Inferior parietal cortex (tissue), 1 donor: ENCODE measurements at regions not wholly inside any gene's neighbourhood (a gene's known extent, or its start where the extent isn't known, plus 50 kb on each side); places are given as distances from the start of the nearest gene placed in this dataset.

Experiments used
- DNase-seq: peaks from one replicate; pipeline ENCODE4 v3.0.0-alpha.2; 2016; ENCODE audit errors: extremely low spot score

DNA sequence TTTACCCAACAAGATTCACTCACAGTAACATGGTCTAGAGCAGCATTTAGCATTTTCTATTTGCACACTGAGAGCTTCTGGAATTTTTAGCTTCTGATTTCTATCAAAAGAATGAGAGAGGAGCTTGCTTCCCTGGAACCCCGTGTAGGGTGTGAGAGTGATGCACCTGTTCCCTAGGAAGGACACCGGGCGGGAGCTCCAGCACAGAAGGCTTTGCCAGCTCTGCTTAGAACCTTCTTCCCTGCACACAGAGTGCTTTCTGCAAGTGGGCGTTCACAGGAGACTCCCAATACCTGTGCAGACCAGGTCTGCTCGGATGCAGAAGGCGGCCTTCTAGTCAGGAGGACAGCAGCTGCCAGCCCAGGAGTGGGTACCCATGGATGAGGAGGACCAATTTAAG, 217.3 kb downstream of the TBXT start:
- DNase-seq = peak; percentile 20

DNA sequence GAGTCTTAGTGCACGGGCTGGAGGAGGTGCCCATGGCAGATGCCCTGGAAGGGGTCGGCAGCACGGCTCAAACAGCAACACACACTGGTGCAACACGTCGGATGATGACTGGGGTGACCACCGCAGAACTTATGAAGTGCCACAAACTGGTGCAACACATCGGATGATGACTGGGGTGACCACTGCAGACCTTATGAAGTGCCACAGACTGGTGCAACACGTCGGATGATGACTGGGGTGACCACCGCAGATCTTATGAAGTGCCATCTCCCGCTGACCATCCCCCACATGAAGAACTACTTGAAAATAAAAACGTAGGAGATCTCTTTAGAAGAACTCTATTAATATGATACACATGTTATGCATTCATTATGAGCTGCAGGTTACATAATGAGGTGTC, 218.3 kb downstream of the TBXT start:
- no peak for DNase-seq

DNA sequence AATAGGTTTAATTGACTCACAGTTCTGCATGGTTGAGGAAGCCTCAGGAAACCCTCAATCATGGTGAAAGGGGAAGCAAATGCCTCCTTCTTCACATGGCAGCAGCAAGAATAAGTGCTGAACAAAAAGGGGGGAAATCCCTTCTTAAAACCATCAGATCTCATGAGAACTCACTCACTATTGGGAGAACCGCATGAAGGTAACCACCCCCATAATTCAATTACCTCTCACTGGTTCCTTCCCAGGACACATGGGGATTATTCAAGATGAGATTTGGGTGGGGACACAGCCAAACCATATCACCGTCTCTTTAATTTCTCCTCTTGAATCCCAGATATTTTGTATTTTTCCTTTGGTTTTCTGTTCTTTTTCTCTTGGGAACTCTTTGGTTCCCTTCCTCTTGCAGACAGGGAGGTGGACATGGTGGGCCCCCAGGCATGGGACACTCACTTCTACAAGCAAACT, 223.6 kb downstream of the TBXT start:
- no peak for DNase-seq

DNA sequence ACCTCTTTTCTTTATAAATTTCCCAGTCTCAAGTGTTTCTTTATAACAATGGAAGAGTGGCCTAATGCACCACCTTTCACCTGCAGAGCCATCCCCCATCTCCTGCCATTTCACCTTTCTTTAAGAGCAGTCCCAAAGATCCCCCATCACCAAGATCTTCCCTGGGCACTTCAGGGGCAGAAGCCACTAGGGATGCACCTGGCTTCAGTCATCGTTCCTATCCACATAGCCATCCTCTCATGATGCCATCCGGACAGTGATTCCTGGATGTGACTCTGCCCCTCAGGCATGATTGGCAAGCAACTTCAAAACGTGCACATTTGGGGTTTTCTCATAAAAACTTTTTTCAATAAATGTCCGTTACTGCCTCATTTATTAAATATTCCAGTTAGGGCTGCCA, 225.9 kb downstream of the TBXT start:
- DNase-seq = no peak

DNA sequence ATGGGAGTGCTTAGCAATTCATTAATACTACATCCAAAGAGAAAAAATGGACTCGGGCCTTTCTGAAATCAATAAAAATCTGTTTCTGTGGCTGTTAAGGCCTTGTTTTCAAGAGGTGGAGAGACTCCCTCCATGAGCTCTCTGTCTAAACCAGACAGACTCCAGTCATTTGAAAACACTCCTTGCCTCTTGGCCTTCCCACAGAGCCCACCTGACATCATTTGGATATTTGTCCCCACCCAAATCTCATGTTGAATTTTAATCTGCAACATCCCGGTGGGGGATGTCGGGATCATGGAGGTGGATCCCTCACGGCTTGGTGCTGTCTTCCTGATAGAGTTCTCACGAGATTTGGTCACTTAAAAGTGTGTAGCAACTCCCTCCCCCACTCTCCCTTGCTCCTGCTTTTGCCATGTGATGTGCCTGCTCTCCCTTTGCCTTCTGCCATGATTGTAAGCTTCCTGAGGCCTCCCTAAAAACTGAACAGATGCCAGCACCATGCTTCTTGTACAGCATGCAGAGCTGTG, 226.3 kb downstream of the TBXT start:
- DNase-seq = no peak

DNA sequence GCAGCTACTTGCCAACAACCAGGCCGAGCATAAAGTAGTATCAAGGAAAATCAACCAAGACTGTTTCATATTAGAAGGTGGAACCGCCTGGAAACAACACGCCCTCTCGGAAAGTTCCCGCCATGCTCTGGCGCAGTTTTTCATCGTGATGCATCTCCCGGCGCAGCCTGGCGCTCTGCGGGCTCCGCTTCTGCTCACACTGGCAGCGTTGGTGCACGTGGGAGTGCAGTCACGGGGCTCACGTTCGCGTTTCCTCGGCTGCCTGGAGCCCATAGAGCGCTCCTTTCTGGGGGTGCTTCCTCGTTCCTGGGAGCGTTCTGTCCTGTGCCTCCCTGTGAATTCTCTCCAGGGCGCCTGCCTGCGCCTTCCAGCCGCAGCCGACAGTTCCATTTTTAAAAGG, 227.3 kb downstream of the TBXT start:
- DNase-seq = no peak

DNA sequence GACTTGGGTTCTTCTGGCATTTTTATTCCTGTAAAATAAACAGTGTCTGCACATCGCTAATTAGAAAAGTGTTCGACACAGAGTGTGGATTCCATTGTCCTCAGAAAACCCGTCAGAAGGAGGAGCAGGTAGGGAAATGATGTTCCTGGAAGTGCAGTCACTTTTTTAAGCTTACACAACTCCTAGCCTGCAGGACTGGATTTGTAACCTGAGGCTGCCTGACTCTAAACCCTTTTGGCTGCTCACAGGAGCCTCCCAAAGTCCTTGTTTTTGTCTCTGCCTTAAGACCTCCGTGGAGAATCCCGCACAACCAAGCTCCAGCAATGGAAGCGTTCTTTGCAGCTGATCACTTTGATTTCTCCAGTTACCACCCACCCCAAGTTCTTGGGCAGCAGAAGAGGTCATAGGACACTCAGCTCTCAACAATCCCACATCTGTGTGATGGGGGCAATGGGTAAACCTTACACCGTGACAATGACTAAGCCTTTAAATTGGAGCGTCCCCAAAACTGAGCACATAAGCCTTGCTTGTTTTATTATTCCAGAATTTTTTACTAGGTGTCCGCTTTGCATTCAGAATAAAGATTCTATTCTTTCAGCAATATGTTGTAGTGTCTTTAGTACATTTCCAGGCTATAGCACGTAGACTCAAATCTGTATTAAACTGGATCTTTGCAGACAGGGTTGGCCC, 227.9 kb downstream of the TBXT start:
- no peak for DNase-seq

DNA sequence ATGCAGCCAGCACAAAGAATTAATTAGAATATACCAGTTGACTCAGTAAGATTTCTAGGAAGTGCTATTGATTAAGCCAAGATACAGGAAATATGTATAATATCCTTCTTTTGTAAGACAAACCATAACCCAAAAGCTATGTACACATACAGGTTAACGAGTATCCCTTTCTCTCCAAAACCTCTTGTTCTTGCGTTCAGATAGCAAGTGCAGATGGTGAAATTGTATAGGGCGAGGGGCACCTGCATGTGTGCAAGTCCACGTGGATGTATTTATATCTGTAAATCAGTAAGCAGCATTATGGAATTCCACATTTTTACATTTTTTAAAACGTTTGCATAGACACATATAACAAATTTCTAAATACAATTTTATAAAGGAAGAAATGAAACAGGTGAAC, 228.6 kb downstream of the TBXT start:
- DNase-seq = no peak

DNA sequence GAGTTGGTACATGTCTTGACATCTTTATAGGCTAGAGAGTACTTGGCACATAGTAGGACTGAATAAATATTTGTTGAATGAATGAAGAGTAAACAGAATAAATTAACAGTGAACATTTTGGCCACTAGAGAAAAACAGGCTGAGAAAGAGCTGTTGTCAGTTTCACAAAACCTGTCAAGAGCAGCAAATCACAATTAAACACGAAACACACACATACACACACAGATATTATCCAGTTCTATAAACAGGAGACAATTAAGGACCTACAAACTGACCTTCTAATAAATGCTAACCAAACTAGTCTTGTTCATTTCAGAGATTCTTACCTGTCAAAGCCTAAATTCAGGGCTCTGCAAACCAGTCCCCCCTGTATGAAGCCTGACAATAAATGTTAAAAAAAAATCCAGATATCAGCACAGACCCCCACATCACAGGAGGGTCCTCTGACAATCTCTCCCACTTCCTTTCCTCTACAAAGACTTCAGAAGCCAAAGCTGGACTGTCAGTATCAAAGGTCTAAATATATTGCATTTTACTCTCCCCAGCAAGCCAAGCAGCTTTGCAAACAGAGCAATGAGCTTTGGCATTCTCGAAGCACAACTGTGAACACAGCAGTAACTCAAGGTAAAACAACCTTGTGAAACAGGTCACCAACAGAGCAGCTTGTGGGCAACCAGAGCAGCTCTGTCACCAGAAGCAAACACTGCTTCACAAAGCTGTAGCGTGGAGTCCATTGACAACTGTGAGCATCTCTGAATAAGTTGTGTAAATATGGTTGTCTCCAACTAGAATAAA, 229.9 kb downstream of the TBXT start:
- DNase-seq = no peak

DNA sequence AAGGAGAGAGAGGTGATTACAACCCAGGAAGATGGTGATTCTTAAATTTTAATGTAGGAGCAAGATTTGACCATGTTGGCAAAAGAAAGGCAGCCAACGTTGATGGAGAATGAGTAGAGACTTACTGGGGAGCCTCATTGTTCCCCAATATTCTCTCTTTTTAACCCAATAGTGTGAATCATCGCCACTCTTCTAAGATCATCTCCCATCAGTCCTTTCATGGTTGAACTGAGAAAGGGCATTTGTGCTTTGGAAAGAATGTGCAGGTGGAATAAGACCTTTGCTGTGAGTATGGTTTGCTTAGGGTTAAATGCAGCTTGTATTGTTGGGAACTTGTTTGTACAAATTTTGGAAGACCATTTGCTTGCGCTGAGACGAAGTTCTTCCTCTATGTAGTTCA, 231.0 kb downstream of the TBXT start:
- DNase-seq = no peak

DNA sequence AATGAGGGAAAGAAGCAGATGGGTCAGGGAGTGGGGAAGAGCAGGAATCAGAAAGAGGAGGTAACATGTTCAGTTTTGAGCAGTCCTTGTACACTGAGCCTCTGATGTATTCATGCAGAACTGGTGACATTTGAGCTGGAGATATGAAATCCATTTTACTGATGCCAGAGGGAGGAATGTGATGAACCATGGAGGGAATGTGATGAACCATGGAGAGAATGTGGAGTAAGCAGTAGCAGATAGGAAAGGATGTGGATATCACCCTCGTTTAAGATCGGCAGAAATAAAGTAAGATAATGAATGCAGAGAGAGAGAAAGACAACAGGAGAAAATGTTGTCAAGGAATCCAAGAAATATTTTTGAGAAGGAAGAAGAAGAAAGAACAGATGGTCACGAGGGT, 231.6 kb downstream of the TBXT start:
- DNase-seq = no peak

DNA sequence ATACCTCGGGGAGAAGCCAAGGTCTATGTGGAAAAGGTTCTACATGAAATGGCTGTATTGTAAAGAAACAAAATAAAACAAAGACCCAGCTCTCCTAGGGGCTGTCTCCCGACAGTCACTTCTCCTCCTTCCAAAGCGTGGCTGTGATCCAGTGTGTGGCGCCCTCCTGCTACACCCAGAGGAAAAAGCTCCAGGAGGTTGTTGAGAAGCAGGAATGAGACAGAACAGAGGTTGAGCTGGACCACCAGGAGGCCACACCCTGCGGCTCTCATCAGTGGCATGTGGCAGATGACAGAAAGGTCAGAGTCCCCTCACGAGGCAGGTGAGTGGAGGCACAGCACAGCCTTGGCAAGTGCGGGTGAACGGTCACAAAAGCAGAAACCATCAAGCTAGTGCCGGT, 236.0 kb downstream of the TBXT start:
- DNase-seq = no peak

DNA sequence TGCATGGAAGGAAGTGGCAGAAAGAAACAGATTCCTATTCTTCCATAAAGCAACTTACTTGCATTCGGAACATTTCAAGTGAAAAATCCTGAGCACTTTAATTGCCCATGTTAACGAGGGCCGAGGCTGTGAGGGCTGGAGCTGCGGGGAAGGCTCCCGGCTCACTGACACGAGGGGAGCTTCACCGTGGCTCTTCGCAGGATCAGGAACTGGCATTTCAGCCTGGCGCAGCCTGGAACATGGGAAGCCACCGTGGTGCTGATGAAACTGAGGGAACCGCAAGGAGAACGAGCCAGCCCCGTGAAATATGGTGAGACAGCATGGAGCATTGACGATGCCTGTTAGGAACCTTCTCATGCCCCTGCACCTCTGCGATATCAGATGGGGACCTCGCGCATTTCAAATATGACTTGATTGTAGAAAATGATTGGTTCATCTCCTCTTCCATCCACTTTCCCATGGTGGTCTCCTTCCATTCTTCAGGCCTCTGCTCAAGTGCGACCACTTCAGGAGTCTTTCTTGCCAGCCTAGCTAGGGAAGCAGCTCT, 236.9 kb downstream of the TBXT start:
- DNase-seq = no peak

DNA sequence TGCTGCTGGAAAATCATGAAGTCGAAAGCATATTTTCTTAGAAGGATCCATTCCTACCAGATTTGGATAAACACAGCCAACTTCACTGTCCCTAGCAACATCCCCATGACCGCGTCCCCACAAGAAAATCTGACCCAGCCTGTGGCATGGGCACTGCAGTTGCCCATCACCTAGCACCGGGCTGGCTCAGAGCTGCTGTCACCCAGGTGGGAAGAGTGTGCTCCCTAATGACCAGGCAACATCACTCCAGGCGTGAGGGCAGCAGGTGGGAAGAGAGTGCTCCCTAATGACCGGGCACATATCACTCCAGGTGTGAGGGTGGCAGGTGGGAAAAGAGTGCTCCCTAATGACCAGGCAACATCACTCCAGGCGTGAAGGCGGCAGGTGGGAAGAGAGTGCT, 238.0 kb downstream of the TBXT start:
- no peak for DNase-seq

DNA sequence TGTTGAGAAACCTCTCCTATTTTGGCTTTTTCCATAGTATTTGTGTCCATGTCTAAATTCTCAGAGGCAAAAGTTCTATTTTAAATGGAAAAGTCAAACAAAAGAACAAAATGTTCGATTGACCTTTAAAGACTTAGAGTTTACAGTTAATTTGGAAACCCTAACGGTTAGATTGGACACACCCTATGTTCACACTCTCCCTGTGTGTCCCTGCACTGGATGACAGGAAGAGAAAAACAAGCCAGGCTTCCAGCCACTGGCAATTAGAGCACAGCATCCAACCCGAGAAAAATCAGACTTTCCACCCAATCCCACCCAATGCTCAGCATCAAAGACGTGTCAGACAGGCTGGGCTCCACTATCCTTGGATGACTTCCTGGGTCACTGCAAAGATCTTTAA, 241.3 kb downstream of the TBXT start:
- no peak for DNase-seq

DNA sequence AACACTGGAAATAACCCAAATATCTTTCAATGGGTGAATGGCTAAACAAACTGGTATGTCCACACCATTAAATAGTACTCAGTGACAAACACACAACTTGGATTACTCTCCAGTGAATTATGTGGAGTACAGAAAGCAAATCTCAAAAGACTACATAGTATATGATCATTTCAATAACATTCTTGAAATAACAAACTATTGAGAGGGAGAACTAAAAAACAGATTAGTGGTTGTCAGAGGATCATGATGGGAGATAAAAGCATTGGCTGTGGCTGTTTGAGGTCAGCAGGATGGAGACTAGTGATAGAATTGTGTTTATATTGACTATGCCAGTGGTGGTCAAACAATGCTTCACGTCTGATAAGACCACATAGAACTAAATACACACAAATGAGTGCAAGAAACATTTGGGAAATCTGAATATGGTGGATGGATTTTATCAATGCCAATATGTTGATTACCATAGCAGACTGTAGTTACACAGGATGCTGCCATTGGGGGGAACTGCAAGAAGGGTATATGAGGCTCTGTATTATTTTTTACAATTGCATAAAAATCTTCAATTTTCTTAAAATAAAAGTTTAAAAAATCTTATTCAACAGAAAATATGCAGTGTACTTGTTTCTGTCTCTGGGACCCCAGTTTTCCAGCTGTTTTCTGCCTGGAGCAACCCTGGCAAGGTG, 242.0 kb downstream of the TBXT start:
- DNase-seq = no peak

DNA sequence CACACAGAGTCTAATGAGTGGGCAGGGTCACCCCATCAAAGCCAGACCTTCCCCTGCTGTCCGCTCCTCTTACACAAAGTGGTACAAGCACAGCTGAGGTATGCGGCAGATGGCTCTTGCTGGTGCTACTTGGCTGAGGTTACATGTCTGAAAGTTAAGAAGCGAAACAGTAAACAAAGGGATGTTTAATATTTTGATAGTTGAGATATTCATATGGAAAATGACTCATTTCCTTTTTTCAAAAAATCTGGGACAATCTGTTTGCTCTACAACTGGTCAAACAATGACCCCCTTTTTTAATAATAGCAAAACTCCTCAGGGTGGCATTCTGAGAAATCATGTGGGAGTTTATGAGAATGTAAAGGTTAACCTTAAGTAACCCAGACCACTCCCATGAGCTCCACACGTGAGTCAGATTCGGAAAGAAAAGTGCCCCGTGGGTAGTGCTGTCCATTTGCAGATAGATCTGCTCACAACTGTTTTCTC, 245.3 kb downstream of the TBXT start:
- DNase-seq = no peak

DNA sequence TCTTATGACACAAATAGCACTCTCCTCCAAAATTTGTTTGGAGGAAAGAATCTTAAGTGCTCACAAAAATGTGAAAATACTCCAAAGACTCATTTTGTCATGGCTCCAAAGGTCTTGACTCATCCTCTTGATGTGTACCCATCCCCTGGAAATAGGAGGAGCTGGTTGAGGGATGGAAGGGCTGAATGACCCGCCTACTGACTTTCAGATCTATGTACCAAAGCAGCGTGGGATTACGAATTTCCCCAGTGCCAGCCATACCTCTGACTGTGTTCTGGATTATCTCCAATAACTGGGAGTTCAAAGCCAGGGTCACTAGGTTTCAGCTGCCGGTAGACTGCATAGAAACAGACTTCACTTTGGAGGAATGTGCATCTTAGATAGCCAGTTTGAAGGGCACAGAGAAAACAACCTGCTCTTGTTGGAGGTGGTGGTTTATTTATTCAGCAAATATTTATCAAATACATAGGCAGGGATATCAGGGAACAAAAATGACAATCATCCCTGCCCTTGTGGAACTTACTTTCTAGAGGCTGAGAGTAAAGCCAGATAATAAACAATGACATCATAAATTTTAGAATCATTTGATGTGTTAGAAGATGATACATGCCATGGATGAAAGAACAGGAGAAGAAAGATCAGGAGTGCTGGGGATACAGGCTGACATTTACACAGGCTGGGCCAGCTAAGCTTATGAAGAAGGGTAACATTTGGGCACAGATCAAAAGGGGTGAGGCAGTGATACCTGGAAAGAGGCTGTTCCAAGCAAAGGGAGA, 246.6 kb downstream of the TBXT start:
- no peak for DNase-seq

DNA sequence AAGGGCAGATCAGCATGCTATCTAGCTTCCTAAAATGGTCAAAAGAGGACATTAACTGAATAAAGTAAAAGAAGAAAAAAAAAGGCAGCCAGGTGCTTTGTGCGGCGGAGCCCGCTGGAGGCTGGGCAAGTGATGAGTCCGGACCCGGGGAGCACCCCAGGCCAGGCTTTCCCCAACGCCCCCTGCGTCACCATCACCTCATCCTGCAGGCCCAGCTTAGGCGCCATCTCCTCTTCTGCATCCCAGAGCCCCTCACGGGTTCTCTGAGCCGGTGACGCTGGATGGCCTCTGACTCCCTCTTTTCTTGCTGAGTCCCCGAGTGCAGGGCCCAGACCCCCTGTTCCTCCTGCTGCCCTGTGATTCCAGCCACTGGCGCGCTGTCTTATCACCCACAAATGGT, 250.1 kb downstream of the TBXT start:
- DNase-seq = no peak

DNA sequence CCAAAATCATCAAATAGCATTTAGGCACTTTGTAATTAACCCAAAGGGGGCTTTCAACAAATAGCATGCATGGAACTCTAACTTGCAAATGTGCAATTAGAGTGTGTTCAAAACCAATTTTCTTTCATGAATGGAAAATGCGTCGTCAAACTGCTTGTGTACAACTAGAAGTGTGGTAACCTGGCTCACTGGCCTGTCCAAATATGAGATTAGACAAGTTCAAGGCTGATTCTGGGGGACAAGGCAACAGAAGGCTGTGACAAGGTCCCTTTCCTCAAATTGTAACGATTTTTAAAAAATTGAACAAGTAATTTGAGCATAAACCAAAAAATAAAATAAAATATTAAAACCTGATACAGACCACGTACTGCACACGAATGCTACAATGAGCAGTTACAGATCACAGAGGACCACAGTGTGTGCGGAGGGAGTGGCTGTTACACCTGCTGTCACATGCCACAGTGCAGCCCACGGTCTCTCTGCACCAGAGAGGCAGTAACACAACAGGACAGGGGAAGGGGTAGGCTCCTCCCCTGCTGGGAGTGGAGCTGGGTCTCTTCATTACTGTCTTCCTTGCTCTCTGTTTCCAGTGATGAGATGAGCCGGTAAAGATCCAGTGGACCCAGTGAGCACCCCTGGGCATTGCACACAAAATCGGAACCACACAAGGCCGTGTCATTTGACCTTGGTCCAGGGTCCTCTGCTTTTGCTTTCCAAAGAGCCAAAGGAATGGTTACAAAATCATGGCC, 252.2 kb upstream of the PDE10A start:
- DNase-seq = no peak
